ENCODE measurements at regions not wholly inside any gene's neighbourhood (a gene's known extent, or its start where the extent isn't known, plus 50 kb on each side); places are given as distances from the start of the nearest gene placed in this dataset.

- no peaks in the 10 kb centered on the region for H4K20me1 ChIP-seq (ENCODE audit: low read depth)
- no peaks in the 10 kb centered on the region for H3F3A ChIP-seq (ENCODE audit: low read depth)
- no peak overlapping the region for H3K4me3 ChIP-seq
- H3K9me3 ChIP-seq (ENCODE audit: low read depth) = no peaks in the 10 kb centered on the region
- H3K79me2 ChIP-seq (ENCODE audit: low read depth) = no peaks in the 10 kb centered on the region
- Mint-ChIP-seq H3K9me3 (peaks cover 5% of the 10 kb centered on the region), H3K4me3 (no peak overlapping the region), H3K27me3 (ENCODE audit: insufficient read depth, low read depth) (no peaks in the 10 kb centered on the region), H3K4me1 (no peaks in the 10 kb centered on the region), H3K27ac (no peak overlapping the region), H3K36me3 (no peaks in the 10 kb centered on the region)
- TF ChIP-seq CTCF (IDR thresholded peaks at IDR 0.05) (no peak), EZH2phosphoT487 (IDR thresholded peaks at IDR 0.05) (no peak), EZH2 (IDR thresholded peaks at IDR 0.05) (no peak)
- DNase-seq (ENCODE audit: low spot score) = no peak
- H3K27ac ChIP-seq = no peak overlapping the region
- H2AFZ ChIP-seq (replicated peaks) = no peak overlapping the region
- H3K27me3 ChIP-seq = no peaks in the 10 kb centered on the region
- no peak overlapping the region for H3K9ac ChIP-seq
- no peaks in the 10 kb centered on the region for H3K36me3 ChIP-seq
- no peaks in the 10 kb centered on the region for H3K4me1 ChIP-seq
- H3K4me2 ChIP-seq = no peak overlapping the region
Observed at GRCh38 chr9:118577121-118577520, 792.1 kb downstream of the BRINP1 start.

GRCh38 chr9:118578467-118578866 lies 790.8 kb downstream of the BRINP1 start:
- Histone ChIP-seq H3K9me3 (ENCODE audit: low read depth) (no peaks in the 10 kb centered on the region), H3K36me3 (no peaks in the 10 kb centered on the region), H3F3A (ENCODE audit: low read depth) (no peaks in the 10 kb centered on the region), H3K79me2 (ENCODE audit: low read depth) (no peaks in the 10 kb centered on the region), H3K27me3 (no peaks in the 10 kb centered on the region), H3K4me3 (no peak overlapping the region), H3K27ac (no peak overlapping the region), H3K4me1 (no peaks in the 10 kb centered on the region), H3K4me2 (no peak overlapping the region), H3K9ac (no peak overlapping the region), H2AFZ (replicated peaks) (no peak overlapping the region), H4K20me1 (ENCODE audit: low read depth) (no peaks in the 10 kb centered on the region)
- H3K27ac Mint-ChIP-seq = no peak overlapping the region
- no peaks in the 10 kb centered on the region for H3K4me1 Mint-ChIP-seq
- no peak overlapping the region for H3K4me3 Mint-ChIP-seq
- peaks cover 2% of the 10 kb centered on the region for H3K27me3 Mint-ChIP-seq (ENCODE audit: insufficient read depth, low read depth)
- peaks cover 5% of the 10 kb centered on the region for H3K9me3 Mint-ChIP-seq
- no peaks in the 10 kb centered on the region for H3K36me3 Mint-ChIP-seq
- DNase-seq (ENCODE audit: low spot score) = no peak
- TF ChIP-seq EZH2 (IDR thresholded peaks at IDR 0.05) = no peak
- no peak for TF ChIP-seq CTCF (IDR thresholded peaks at IDR 0.05)
- no peak for TF ChIP-seq EZH2phosphoT487 (IDR thresholded peaks at IDR 0.05)

GRCh38 chr9:118583414-118583813 lies 785.8 kb downstream of the BRINP1 start:
- H3K36me3 Mint-ChIP-seq = no peaks in the 10 kb centered on the region
- H3K4me2 ChIP-seq = no peak overlapping the region
- no peaks in the 10 kb centered on the region for H3K9me3 Mint-ChIP-seq
- no peaks in the 10 kb centered on the region for H3K36me3 ChIP-seq
- H3K4me1 ChIP-seq = no peaks in the 10 kb centered on the region
- H3F3A ChIP-seq (ENCODE audit: low read depth) = no peaks in the 10 kb centered on the region
- H3K9ac ChIP-seq = no peak overlapping the region
- peaks cover 2% of the 10 kb centered on the region for H3K27me3 Mint-ChIP-seq (ENCODE audit: insufficient read depth, low read depth)
- H2AFZ ChIP-seq (replicated peaks) = no peak overlapping the region
- DNase-seq (ENCODE audit: low spot score) = no peak
- H3K4me1 Mint-ChIP-seq = no peaks in the 10 kb centered on the region
- H3K4me3 Mint-ChIP-seq = no peak overlapping the region
- no peak overlapping the region for H3K27ac ChIP-seq
- H3K79me2 ChIP-seq (ENCODE audit: low read depth) = no peaks in the 10 kb centered on the region
- H3K9me3 ChIP-seq (ENCODE audit: low read depth) = no peaks in the 10 kb centered on the region
- H4K20me1 ChIP-seq (ENCODE audit: low read depth) = no peaks in the 10 kb centered on the region
- no peaks in the 10 kb centered on the region for H3K27me3 ChIP-seq
- TF ChIP-seq CTCF (IDR thresholded peaks at IDR 0.05) (no peak), EZH2phosphoT487 (IDR thresholded peaks at IDR 0.05) (no peak), EZH2 (IDR thresholded peaks at IDR 0.05) (no peak)
- no peak overlapping the region for H3K27ac Mint-ChIP-seq
- no peak overlapping the region for H3K4me3 ChIP-seq
